Upper lobe of left lung (tissue), 4 donors: ENCODE measurements at regions not wholly inside any gene's neighbourhood (a gene's known extent, or its start where the extent isn't known, plus 50 kb on each side); places are given as distances from the start of the nearest gene placed in this dataset.

Experiments
- CTCF ChIP-seq, 6 experiments: fragments of 450-650 bp in 4 of 6; fragments of 200-600 bp in 2 of 6; sonication (generic) in 2 of 6; IDR thresholded peaks; one replicate each; pipeline ENCODE4 v1.5.1; 2016 to 2019; ENCODE audit warnings: antibody characterized with exemption in 6 of 6
- POLR2A ChIP-seq, 4 donors: fragments of 450-650 bp; IDR thresholded peaks; one replicate each; pipeline ENCODE4 v1.5.1; 2016 to 2017; ENCODE audit warnings: antibody characterized with exemption in 4 of 4, mild to moderate bottlenecking in 2 of 4

- TF ChIP-seq POLR2A (IDR thresholded peaks at IDR 0.05) = no peak
- no peak for TF ChIP-seq CTCF (IDR thresholded peaks at IDR 0.05)
These were observed 261.5 kb downstream of the DTWD2 start for GRCh38 chr5:118726891-118727290.
